Naive thymus-derived CD4-positive, alpha-beta T cell (primary cell): ENCODE measurements at regions not wholly inside any gene's neighbourhood (a gene's known extent, or its start where the extent isn't known, plus 50 kb on each side); places are given as distances from the start of the nearest gene placed in this dataset.
"Not testable (repeated sequence)": the region's sequence is repeated elsewhere in the genome, so short reads cannot be mapped to it uniquely, and the experiment has no call there.

ENCODE experiments used
- ATAC-seq: fragments of 150-1000 bp; cut with Tn5 transposase; 2 replicates; pipeline ENCODE4 v1.10.0; 2021; ENCODE audit warnings: mild to moderate bottlenecking, moderate library complexity
- CTCF ChIA-PET: fragments of 350-600 bp; sonication (Branson Sonifier 250); formaldehyde crosslinking; loops from one replicate; lab custom pipeline; 2021; ENCODE audit warnings: antibody characterized with exemption; lab: Charles Lee
- POLR2A ChIA-PET: fragments of 350-600 bp; sonication (Branson Sonifier 250); formaldehyde crosslinking; loops from one replicate; lab custom pipeline; 2021; ENCODE audit warnings: antibody characterized with exemption, inconsistent platforms; lab: Charles Lee
- DNase-seq, 9 donors: peaks; one replicate each; pipeline versions ENCODE4 v3.0.0 to v3.0.0-alpha.2; 2020 to 2022; ENCODE audit warnings: mixed read lengths in 1 of 9
- H3K27ac ChIP-seq: one replicate; pipeline ENCODE4 v1.7.0; 2013; ENCODE audit warnings: mild to moderate bottlenecking, low read depth, low read length, moderate library complexity
- H3K27me3 ChIP-seq, 2 donors: one replicate each; pipeline ENCODE4 v1.7.0; 2013; ENCODE audit warnings: low read length in 2 of 2, mild to moderate bottlenecking in 2 of 2, moderate library complexity in 2 of 2; ENCODE audit not compliant: control insufficient read depth in 2 of 2, insufficient read depth in 2 of 2
- H3K36me3 ChIP-seq, 3 experiments: 1 replicate in 2 of 3; 2 replicates in 1 of 3; pipeline ENCODE4 v1.7.0; 2013; ENCODE audit warnings: low read length in 3 of 3, mild to moderate bottlenecking in 3 of 3, moderate library complexity in 1 of 3; ENCODE audit not compliant: insufficient read depth in 3 of 3, control insufficient read depth in 2 of 3
- H3K4me1 ChIP-seq, 2 donors: one replicate each; pipeline ENCODE4 v1.7.0; 2013; ENCODE audit warnings: low read length in 2 of 2, mild to moderate bottlenecking in 2 of 2, moderate library complexity in 1 of 2; ENCODE audit not compliant: control insufficient read depth in 2 of 2, insufficient read depth in 2 of 2
- H3K4me3 ChIP-seq: 2 replicates; pipeline ENCODE4 v1.7.0; 2013; ENCODE audit warnings: mild to moderate bottlenecking, low read length
- H3K9me3 ChIP-seq, 3 experiments: 1 replicate in 2 of 3; 2 replicates in 1 of 3; pipeline ENCODE4 v1.7.0; 2013; ENCODE audit warnings: low read length in 3 of 3; ENCODE audit not compliant: control insufficient read depth in 2 of 3
- H3K27ac Mint-ChIP-seq, 9 donors: one replicate each; pipeline ENCODE4 v1.8.0; 2020 to 2022; ENCODE audit warnings: mixed read lengths in 9 of 9, mild to moderate bottlenecking in 8 of 9, moderate library complexity in 5 of 9, inconsistent platforms in 2 of 9
- H3K27me3 Mint-ChIP-seq, 5 donors: one replicate each; pipeline ENCODE4 v1.8.0; 2021 to 2022; ENCODE audit warnings: mixed read lengths in 5 of 5, mild to moderate bottlenecking in 1 of 5
- H3K36me3 Mint-ChIP-seq, 5 donors: one replicate each; pipeline ENCODE4 v1.8.0; 2020 to 2022; ENCODE audit warnings: mixed read lengths in 5 of 5, mild to moderate bottlenecking in 3 of 5, inconsistent platforms in 1 of 5
- H3K4me1 Mint-ChIP-seq, 7 donors: one replicate each; pipeline ENCODE4 v1.8.0; 2020 to 2022; ENCODE audit warnings: mixed read lengths in 7 of 7, mild to moderate bottlenecking in 3 of 7, inconsistent platforms in 1 of 7
- H3K4me3 Mint-ChIP-seq, 10 donors: one replicate each; pipeline ENCODE4 v1.8.0; 2020 to 2022; ENCODE audit warnings: mild to moderate bottlenecking in 10 of 10, mixed read lengths in 10 of 10, moderate library complexity in 6 of 10, inconsistent platforms in 2 of 10
- H3K9me3 Mint-ChIP-seq, 11 donors: one replicate each; pipeline ENCODE4 v1.8.0; 2020 to 2022; ENCODE audit warnings: mixed read lengths in 11 of 11, mild to moderate bottlenecking in 4 of 11, inconsistent platforms in 1 of 11, moderate library complexity in 1 of 11
- intact Hi-C, 2 donors: fragments of 100-400 bp; cut with micrococcal nuclease; formaldehyde crosslinking; loops; one replicate each; pipeline ENCODE4 v1.15.1; 2023

DNA sequence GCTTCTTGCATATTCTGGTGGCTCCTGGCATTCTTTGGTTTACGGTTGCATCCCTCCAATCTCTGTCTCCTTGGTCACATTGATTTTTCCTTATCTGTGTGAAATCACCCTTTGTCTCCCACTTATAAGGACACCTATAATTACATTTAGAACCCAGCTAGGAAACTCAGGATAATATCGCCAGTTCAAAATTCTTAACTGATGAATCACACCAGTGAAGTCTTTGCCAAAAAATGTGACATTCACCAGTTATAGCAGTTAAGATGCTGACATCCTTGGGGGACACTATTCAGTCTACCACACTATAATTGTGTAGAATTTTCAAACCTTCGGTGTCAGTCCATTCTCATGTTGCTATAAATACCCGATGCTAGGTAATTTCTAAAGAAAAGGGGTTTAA is 320.2 kb downstream of the TMX3 start:
- H3K4me3 ChIP-seq = no peak overlapping the region
- H3K4me3 Mint-ChIP-seq = no peak overlapping the region
- H3K4me1 Mint-ChIP-seq = no peaks in the 10 kb centered on the region
- DNase-seq (no peak), ATAC-seq (no peak)
- intact Hi-C loops = no loop called here
- H3K36me3 ChIP-seq = no peaks in the 10 kb centered on the region
- ChIA-PET POLR2A (no interaction called here), CTCF (no interaction called here)
- peaks cover 0 to 7% (median 0%) of the 10 kb centered on the region in 5 donors for H3K27me3 Mint-ChIP-seq
- no peaks in the 10 kb centered on the region for H3K27me3 ChIP-seq
- no peaks in the 10 kb centered on the region for H3K9me3 ChIP-seq
- no peak overlapping the region for H3K27ac ChIP-seq
- H3K9me3 Mint-ChIP-seq = peaks cover 0 to 7% (median 0%) of the 10 kb centered on the region in 11 donors
- no peaks in the 10 kb centered on the region for H3K36me3 Mint-ChIP-seq
- no peak overlapping the region for H3K27ac Mint-ChIP-seq
- H3K4me1 ChIP-seq = no peaks in the 10 kb centered on the region

GRCh38 chr18:68391801-68392200 is 323.1 kb downstream of the TMX3 start:
- intact Hi-C loops = no loop called here
- Histone ChIP-seq H3K36me3 (no peaks in the 10 kb centered on the region), H3K9me3 (no peaks in the 10 kb centered on the region), H3K27ac (no peak overlapping the region), H3K27me3 (no peaks in the 10 kb centered on the region), H3K4me3 (no peak overlapping the region), H3K4me1 (no peaks in the 10 kb centered on the region)
- POLR2A ChIA-PET = no interaction called here
- Mint-ChIP-seq H3K4me1 (no peaks in the 10 kb centered on the region), H3K27ac (no peak overlapping the region), H3K36me3 (no peaks in the 10 kb centered on the region), H3K4me3 (no peak overlapping the region), H3K9me3 (peaks cover 0 to 6% (median 0%) of the 10 kb centered on the region in 11 donors), H3K27me3 (peaks cover 0 to 7% (median 0%) of the 10 kb centered on the region in 5 donors)
- ATAC-seq = no peak
- CTCF ChIA-PET = no interaction called here
- DNase-seq = no peak

DNA sequence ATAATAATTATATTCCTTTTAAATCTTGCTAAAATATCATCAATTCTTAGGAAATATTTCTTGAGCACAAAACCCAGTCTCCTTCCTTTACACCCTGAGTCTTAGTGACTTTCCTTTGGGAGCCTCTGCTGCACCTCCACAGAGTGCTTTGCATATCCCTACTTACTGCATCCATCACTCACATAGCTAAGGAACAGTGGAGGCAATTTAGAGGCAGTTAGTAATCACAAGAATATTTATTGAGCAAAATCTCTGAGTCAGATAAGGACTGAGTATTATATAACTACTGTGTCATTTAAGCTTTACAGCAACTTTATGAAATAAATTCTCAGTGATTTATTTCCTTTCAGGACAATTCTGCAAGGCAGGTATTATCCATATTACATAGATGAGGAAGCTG is 327.7 kb downstream of the TMX3 start:
- Mint-ChIP-seq H3K4me3 (no peak overlapping the region), H3K27ac (no peak overlapping the region), H3K9me3 (peaks cover 0 to 10% (median 2%) of the 10 kb centered on the region in 11 donors), H3K36me3 (no peaks in the 10 kb centered on the region), H3K27me3 (peaks cover 0 to 7% (median 0%) of the 10 kb centered on the region in 5 donors), H3K4me1 (no peaks in the 10 kb centered on the region)
- Histone ChIP-seq H3K27me3 (no peaks in the 10 kb centered on the region), H3K36me3 (no peaks in the 10 kb centered on the region), H3K4me3 (no peak overlapping the region), H3K4me1 (no peaks in the 10 kb centered on the region), H3K27ac (no peak overlapping the region), H3K9me3 (no peaks in the 10 kb centered on the region)
- intact Hi-C loops = no loop called here
- DNase-seq (no peak), ATAC-seq (no peak)
- ChIA-PET POLR2A (no interaction called here), CTCF (no interaction called here)

DNA sequence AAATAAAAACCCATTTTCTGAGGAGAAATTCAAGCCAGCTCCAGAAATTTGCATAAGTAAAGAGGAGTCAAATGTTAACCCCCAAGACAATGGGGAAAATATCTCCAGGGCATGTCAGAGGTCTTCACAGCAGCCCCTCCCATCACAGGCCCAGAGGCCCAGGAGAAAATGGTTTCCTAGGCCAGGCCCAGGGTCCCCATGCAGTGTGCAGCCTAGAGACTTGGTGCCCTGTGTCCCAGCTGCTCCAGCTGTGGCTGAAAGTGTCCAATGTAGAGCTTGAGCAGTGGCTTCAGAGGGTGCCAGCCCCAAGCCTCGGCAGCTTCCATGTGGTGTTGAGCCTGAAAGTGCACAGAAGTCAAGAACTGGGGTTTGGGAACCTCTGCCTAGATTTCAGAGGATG is 330.9 kb downstream of the TMX3 start:
- H3K4me3 ChIP-seq, CTCF ChIA-PET, POLR2A ChIA-PET, H3K27ac Mint-ChIP-seq, H3K4me3 Mint-ChIP-seq, H3K36me3 Mint-ChIP-seq, H3K4me1 Mint-ChIP-seq, H3K4me1 ChIP-seq, intact Hi-C loops, DNase-seq, H3K9me3 ChIP-seq, ATAC-seq, H3K27me3 ChIP-seq, H3K27ac ChIP-seq, H3K27me3 Mint-ChIP-seq, H3K36me3 ChIP-seq: not testable (repeated sequence)
- H3K9me3 Mint-ChIP-seq = peaks cover 0 to 10% (median 2%) of the 10 kb centered on the region in 11 donors

GRCh38 chr18:68376926-68377325 is 338.0 kb downstream of the TMX3 start:
- no peak overlapping the region for H3K4me3 Mint-ChIP-seq
- H3K27me3 Mint-ChIP-seq = no peaks in the 10 kb centered on the region
- Histone ChIP-seq H3K9me3 (no peaks in the 10 kb centered on the region), H3K27me3 (no peaks in the 10 kb centered on the region), H3K4me3 (no peak overlapping the region), H3K36me3 (no peaks in the 10 kb centered on the region), H3K4me1 (no peaks in the 10 kb centered on the region), H3K27ac (no peak overlapping the region)
- H3K9me3 Mint-ChIP-seq = peaks cover 0 to 2% (median 0%) of the 10 kb centered on the region in 11 donors
- POLR2A ChIA-PET = no interaction called here
- no peak for ATAC-seq
- H3K4me1 Mint-ChIP-seq = no peaks in the 10 kb centered on the region
- CTCF ChIA-PET = no interaction called here
- no peaks in the 10 kb centered on the region for H3K36me3 Mint-ChIP-seq
- H3K27ac Mint-ChIP-seq = no peak overlapping the region
- intact Hi-C loops = no loop called here
- DNase-seq = no peak

- Mint-ChIP-seq H3K4me3 (no peak overlapping the region), H3K4me1 (no peaks in the 10 kb centered on the region), H3K9me3 (peaks cover 0 to 15% (median 5%) of the 10 kb centered on the region in 11 donors), H3K27me3 (no peaks in the 10 kb centered on the region), H3K27ac (no peak overlapping the region), H3K36me3 (no peaks in the 10 kb centered on the region)
- no peak overlapping the region for H3K27ac ChIP-seq
- intact Hi-C loops = no loop called here
- ChIA-PET POLR2A (no interaction called here), CTCF (no interaction called here)
- H3K27me3 ChIP-seq = no peaks in the 10 kb centered on the region
- ATAC-seq (no peak), DNase-seq (no peak)
- no peaks in the 10 kb centered on the region for H3K36me3 ChIP-seq
- no peaks in the 10 kb centered on the region for H3K9me3 ChIP-seq
- no peak overlapping the region for H3K4me3 ChIP-seq
- no peaks in the 10 kb centered on the region for H3K4me1 ChIP-seq
Observed at GRCh38 chr18:68362907-68363306, 352.0 kb downstream of the TMX3 start.

- Mint-ChIP-seq H3K36me3 (peaks cover 0 to 5% (median 0%) of the 10 kb centered on the region in 5 donors), H3K4me3 (no peak overlapping the region), H3K9me3 (peaks cover 2 to 42% (median 15%) of the 10 kb centered on the region in 11 donors), H3K27ac (no peak overlapping the region), H3K27me3 (no peaks in the 10 kb centered on the region), H3K4me1 (no peaks in the 10 kb centered on the region)
- H3K36me3 ChIP-seq = no peaks in the 10 kb centered on the region
- POLR2A ChIA-PET = no interaction called here
- H3K27me3 ChIP-seq = no peaks in the 10 kb centered on the region
- no peak for ATAC-seq
- no peak overlapping the region for H3K27ac ChIP-seq
- no peaks in the 10 kb centered on the region for H3K9me3 ChIP-seq
- no peak overlapping the region for H3K4me3 ChIP-seq
- intact Hi-C loops = no loop called here
- no peaks in the 10 kb centered on the region for H3K4me1 ChIP-seq
- DNase-seq = no peak
- CTCF ChIA-PET = no interaction called here
Observed at GRCh38 chr18:68355637-68356036, 359.3 kb downstream of the TMX3 start.
